Keratinocyte (primary cell): ENCODE measurements at regions not wholly inside any gene's neighbourhood (a gene's known extent, or its start where the extent isn't known, plus 50 kb on each side); places are given as distances from the start of the nearest gene placed in this dataset.

Experiments
- EZH2 ChIP-seq: IDR thresholded peaks from one replicate; pipeline ENCODE4 v1.6.1; 2012; ENCODE audit warnings: inconsistent platforms, mild to moderate bottlenecking, low read length, moderate library complexity
- TF ChIP-seq, protein P1 (sequence below), 3 experiments: IDR thresholded peaks in 1 of 3; conservative IDR thresholded peaks in 1 of 3; optimal IDR thresholded peaks in 1 of 3; 2 replicates in 2 of 3; 3 replicates in 1 of 3; pipeline versions ENCODE3 to v1.5.1; 2011; ENCODE audit warnings: low read length in 3 of 3, mild to moderate bottlenecking in 3 of 3, moderate library complexity in 2 of 3, control low read depth in 1 of 3, inconsistent platforms in 1 of 3; ENCODE audit not compliant: insufficient read depth in 2 of 3; ENCODE audit errors: extremely low read depth in 1 of 3

DNA sequence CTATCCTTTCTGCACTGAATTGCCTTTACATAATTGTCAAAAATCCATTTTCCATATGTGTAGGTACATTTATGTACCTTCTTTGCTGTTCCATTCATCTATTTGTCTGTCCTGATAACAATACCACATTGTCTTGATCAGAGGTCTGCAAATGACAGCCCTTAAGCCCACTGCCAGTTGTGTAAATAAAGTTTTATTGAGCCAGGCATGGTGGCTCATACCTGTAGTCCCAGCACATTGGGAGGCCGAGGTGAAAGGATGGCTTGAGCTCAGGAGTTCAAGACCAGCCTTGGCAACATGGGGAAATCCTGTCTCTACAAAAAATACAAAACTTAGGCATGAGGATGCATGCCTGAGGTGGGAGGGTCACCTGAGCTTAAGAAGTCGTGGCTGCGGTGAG, 121.0 kb downstream of the TFCP2L1 start:
- TF ChIP-seq, protein P1, sequence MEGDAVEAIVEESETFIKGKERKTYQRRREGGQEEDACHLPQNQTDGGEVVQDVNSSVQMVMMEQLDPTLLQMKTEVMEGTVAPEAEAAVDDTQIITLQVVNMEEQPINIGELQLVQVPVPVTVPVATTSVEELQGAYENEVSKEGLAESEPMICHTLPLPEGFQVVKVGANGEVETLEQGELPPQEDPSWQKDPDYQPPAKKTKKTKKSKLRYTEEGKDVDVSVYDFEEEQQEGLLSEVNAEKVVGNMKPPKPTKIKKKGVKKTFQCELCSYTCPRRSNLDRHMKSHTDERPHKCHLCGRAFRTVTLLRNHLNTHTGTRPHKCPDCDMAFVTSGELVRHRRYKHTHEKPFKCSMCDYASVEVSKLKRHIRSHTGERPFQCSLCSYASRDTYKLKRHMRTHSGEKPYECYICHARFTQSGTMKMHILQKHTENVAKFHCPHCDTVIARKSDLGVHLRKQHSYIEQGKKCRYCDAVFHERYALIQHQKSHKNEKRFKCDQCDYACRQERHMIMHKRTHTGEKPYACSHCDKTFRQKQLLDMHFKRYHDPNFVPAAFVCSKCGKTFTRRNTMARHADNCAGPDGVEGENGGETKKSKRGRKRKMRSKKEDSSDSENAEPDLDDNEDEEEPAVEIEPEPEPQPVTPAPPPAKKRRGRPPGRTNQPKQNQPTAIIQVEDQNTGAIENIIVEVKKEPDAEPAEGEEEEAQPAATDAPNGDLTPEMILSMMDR (optimal IDR thresholded peaks at IDR 0.05 in 1 of 3, IDR thresholded peaks at IDR 0.05 in 1 of 3, conservative IDR thresholded peaks at IDR 0.05 in 1 of 3; ENCODE audit: extremely low read depth in 1 of 3, insufficient read depth in 2 of 3, low read length in 3 of 3): no peak
- no peak for TF ChIP-seq EZH2
